Transverse colon (tissue), 4 donors: ENCODE measurements at regions not wholly inside any gene's neighbourhood (a gene's known extent, or its start where the extent isn't known, plus 50 kb on each side); places are given as distances from the start of the nearest gene placed in this dataset.

Experiments
- DNase-seq: peaks from one replicate; pipeline ENCODE4 v3.0.0-alpha.2; 2019
- H3K27ac ChIP-seq, 4 donors: fragments of 200-600 bp; sonication (generic); 2 replicates each; pipeline ENCODE4 v1.5.1; 2016 to 2018; ENCODE audit warnings: inconsistent platforms in 4 of 4
- H3K27me3 ChIP-seq: fragments of 200-600 bp; sonication (generic); 2 replicates; pipeline ENCODE4 v1.5.1; 2017; ENCODE audit warnings: inconsistent platforms
- H3K36me3 ChIP-seq, 4 donors: fragments of 200-600 bp; sonication (generic); 2 replicates each; pipeline ENCODE4 v1.5.1; 2017 to 2019; ENCODE audit warnings: inconsistent platforms in 4 of 4
- H3K4me1 ChIP-seq, 4 donors: fragments of 200-600 bp; sonication (generic); 2 replicates each; pipeline ENCODE4 v1.5.1; 2017 to 2020; ENCODE audit warnings: inconsistent platforms in 4 of 4
- H3K4me3 ChIP-seq, 4 donors: fragments of 200-600 bp; sonication (generic); 1 replicate in 1 of 4; 2 replicates in 3 of 4; pipeline versions ENCODE4 v1.5.1 to v1.6.1; 2017 to 2019; ENCODE audit warnings: inconsistent platforms in 4 of 4
- H3K9me3 ChIP-seq, 2 donors: fragments of 200-600 bp; sonication (generic); 2 replicates each; pipeline ENCODE4 v1.5.1; 2017 to 2019; ENCODE audit warnings: inconsistent platforms in 2 of 2
- CTCF ChIP-seq, 5 experiments: fragments of 200-600 bp in 3 of 5; fragments of 450-650 bp in 2 of 5; sonication (generic) in 3 of 5; IDR thresholded peaks; 1 replicate in 2 of 5; 2 replicates in 3 of 5; pipeline ENCODE4 v1.5.1; 2016 to 2017; ENCODE audit warnings: antibody characterized with exemption in 5 of 5, inconsistent platforms in 3 of 5, mild to moderate bottlenecking in 2 of 5, moderate library complexity in 1 of 5
- EP300 ChIP-seq: sonication (generic); formaldehyde crosslinking; IDR thresholded peaks from one replicate; pipeline ENCODE4 v1.6.1; 2017; ENCODE audit warnings: antibody characterized with exemption, low read depth
- POLR2A ChIP-seq: fragments of 450-650 bp; IDR thresholded peaks from one replicate; pipeline ENCODE4 v1.6.1; 2016; ENCODE audit warnings: antibody characterized with exemption, mild to moderate bottlenecking, moderate library complexity
- POLR2AphosphoS5 ChIP-seq, 3 donors: sonication (generic); formaldehyde crosslinking; IDR thresholded peaks; one replicate each; pipeline ENCODE4 v1.6.1; 2016; ENCODE audit warnings: antibody characterized with exemption in 3 of 3
- WGBS, 2 donors: methylation state at CpG; one replicate each; pipeline ENCODE4 v1.1.5; 2018; ENCODE audit warnings: low coverage in 1 of 2; 5-methylcytosine and 5-hydroxymethylcytosine counted together
- in situ Hi-C, 4 donors: fragments of 200-750 bp; cut with MboI; loops; one replicate each; pipeline versions ENCODE4 v1.15.0 to v1.15.1; 2017; ENCODE audit warnings: low sequenced_read_pairs in 3 of 4, low pct_ligation_motif_present in 1 of 4, low pct_unique_long_range_greater_than_20kb in 1 of 4
- intact Hi-C: fragments of 100-400 bp; cut with DNase I; formaldehyde crosslinking; loops from one replicate; pipeline ENCODE4 v1.15.1; 2023; ENCODE audit warnings: low total_unique reads

DNA sequence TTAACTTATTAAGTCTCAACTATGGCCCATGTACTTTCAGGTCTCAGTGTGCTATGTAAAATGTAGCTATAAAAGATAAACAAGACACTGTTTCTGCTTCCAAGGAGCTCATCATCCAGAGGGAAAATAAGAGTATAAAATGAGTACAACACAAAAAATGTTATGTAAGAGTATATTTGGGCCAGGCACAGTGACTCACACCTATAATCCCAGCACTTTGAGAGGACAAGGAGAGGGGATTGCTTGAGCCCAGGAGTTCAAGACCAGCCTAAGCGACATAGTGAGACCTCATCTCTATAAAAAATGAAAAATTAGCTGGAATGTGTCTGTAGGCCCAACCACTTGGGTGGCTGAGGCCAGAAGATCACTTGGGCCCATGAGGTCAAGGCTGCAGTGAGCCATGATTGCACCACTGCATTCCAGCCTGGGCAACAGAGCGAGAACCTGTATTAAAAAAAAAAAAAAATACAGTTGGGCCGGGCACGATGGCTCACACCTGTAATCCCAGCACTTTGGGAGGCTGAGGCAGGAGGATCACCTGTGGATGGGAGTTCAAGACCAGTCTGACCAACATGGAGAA lies 124.0 kb downstream of the EDN1 start:
- Histone ChIP-seq H3K4me3 (no peak overlapping the region), H3K36me3 (no peaks in the 10 kb centered on the region), H3K4me1 (peaks cover 0 to 4% (median 0%) of the 10 kb centered on the region in 4 donors), H3K27me3 (no peaks in the 10 kb centered on the region), H3K9me3 (no peaks in the 10 kb centered on the region), H3K27ac (no peak overlapping the region)
- no peak for DNase-seq
- TF ChIP-seq POLR2A = no peak
- no peak for TF ChIP-seq CTCF (IDR thresholded peaks at IDR 0.05)
- no peak for TF ChIP-seq POLR2AphosphoS5 (IDR thresholded peaks at IDR 0.05)
- in situ Hi-C loops = no loop called here
- intact Hi-C loops = no loop called here
- whole genome bisulfite sequencing, 2 donors = 90 to 91% methylated on average over 2 to 4 of the region's 4 CpGs

- intact Hi-C loops (no loop called here), in situ Hi-C loops (no loop called here)
- TF ChIP-seq CTCF (IDR thresholded peaks at IDR 0.05) (no peak), POLR2A (no peak), POLR2AphosphoS5 (IDR thresholded peaks at IDR 0.05) (no peak), EP300 (no peak)
- Histone ChIP-seq H3K4me3 (no peak overlapping the region), H3K4me1 (peaks cover 0 to 10% (median 0%) of the 10 kb centered on the region in 4 donors), H3K27ac (no peak overlapping the region), H3K9me3 (no peaks in the 10 kb centered on the region), H3K27me3 (no peaks in the 10 kb centered on the region), H3K36me3 (no peaks in the 10 kb centered on the region)
- no peak for DNase-seq
- WGBS, 2 donors = 73 to 74% methylated on average over 2 of the region's 2 CpGs
Observed at GRCh38 chr6:12415980-12416598, 125.9 kb downstream of the EDN1 start.

DNA sequence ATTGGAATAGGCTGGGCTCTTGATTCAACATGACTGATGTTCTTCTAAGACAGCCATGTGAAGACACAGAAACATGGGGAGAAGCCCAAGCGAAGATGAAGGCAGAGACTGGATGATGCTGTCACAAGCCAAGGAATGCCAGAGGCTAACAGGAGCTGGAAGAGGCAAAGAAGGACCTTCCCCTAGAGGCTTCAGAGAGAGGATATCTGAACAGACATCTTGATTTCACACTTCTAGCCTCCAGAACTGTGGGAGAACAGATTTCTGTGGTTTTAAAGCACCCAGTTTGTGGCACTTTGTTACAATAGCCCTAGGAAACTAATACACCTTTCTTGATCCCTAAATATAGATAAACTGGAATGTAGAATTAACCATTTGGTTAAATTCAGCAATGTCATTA lies 127.0 kb downstream of the EDN1 start:
- 78 to 89% methylated on average over 1 of the region's 1 CpG for WGBS, 2 donors
- Histone ChIP-seq H3K27ac (no peak overlapping the region), H3K4me1 (peaks cover 0 to 10% (median 0%) of the 10 kb centered on the region in 4 donors), H3K4me3 (no peak overlapping the region), H3K9me3 (no peaks in the 10 kb centered on the region), H3K27me3 (no peaks in the 10 kb centered on the region), H3K36me3 (no peaks in the 10 kb centered on the region)
- no peak for TF ChIP-seq EP300
- intact Hi-C loops = no loop called here
- in situ Hi-C loops = no loop called here
- no peak for DNase-seq

DNA sequence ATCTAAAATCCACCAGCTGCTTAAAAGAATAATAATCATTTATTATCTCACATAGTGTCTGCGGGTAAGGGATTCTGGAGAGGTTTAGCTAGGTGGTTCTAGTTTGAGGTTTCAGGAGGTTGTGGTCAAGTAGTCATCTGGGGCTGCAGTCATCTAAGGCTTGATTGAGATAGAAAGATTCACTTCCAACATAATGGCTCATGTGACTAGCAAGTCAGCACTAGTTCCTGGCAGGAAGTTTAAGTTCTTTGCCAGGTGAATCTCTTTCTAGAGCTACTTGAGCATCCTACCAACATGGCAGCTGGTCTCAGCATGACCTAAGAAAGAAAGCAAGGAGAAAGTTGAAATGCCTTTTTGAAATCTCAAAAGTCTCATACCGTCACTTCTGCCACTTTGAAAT lies 128.8 kb downstream of the EDN1 start:
- Histone ChIP-seq H3K4me3 (no peak overlapping the region), H3K27me3 (no peaks in the 10 kb centered on the region), H3K4me1 (peaks cover 0 to 7% (median 0%) of the 10 kb centered on the region in 4 donors), H3K27ac (no peak overlapping the region), H3K36me3 (no peaks in the 10 kb centered on the region), H3K9me3 (no peaks in the 10 kb centered on the region)
- in situ Hi-C loops (no loop called here), intact Hi-C loops (no loop called here)
- 95 to 100% methylated on average over 1 to 2 of the region's 2 CpGs for WGBS, 2 donors
- TF ChIP-seq POLR2A (no peak), CTCF (IDR thresholded peaks at IDR 0.05) (no peak), EP300 (no peak), POLR2AphosphoS5 (IDR thresholded peaks at IDR 0.05) (no peak)
- no peak for DNase-seq
